Liver (tissue), 8 donors: ENCODE measurements at regions not wholly inside any gene's neighbourhood (a gene's known extent, or its start where the extent isn't known, plus 50 kb on each side); places are given as distances from the start of the nearest gene placed in this dataset.

Source experiments
- DNase-seq: peaks from one replicate; pipeline ENCODE4 v3.0.0-alpha.2; 2017; ENCODE audit warnings: low spot score
- H3K27ac ChIP-seq, 2 donors: one replicate each; pipeline ENCODE4 v1.7.0; 2013; ENCODE audit warnings: inconsistent platforms in 2 of 2, low read length in 2 of 2, control low read depth in 1 of 2, low read depth in 1 of 2, mild to moderate bottlenecking in 1 of 2
- H3K27me3 ChIP-seq, 4 donors: one replicate each; pipeline versions ENCODE4 v1.6.1 to v1.7.0; 2013; ENCODE audit warnings: low read length in 3 of 4, inconsistent platforms in 1 of 4, mild to moderate bottlenecking in 1 of 4, moderate library complexity in 1 of 4; ENCODE audit not compliant: control insufficient read depth in 4 of 4, insufficient read depth in 4 of 4
- H3K36me3 ChIP-seq, 4 donors: one replicate each; pipeline versions ENCODE4 v1.6.1 to v1.7.0; 2013; ENCODE audit warnings: low read length in 3 of 4, mild to moderate bottlenecking in 3 of 4, low read depth in 1 of 4, moderate library complexity in 1 of 4; ENCODE audit not compliant: control insufficient read depth in 4 of 4, insufficient read depth in 3 of 4
- H3K4me1 ChIP-seq, 4 donors: one replicate each; pipeline versions ENCODE4 v1.6.1 to v1.7.0; 2013; ENCODE audit warnings: low read length in 3 of 4, mild to moderate bottlenecking in 3 of 4, moderate library complexity in 1 of 4; ENCODE audit not compliant: control insufficient read depth in 4 of 4, insufficient read depth in 4 of 4
- H3K4me3 ChIP-seq, 3 donors: one replicate each; pipeline versions ENCODE4 v1.6.1 to v1.7.0; 2013; ENCODE audit warnings: low read length in 3 of 3, control low read depth in 1 of 3, low read depth in 1 of 3, mild to moderate bottlenecking in 1 of 3
- H3K9ac ChIP-seq, 2 donors: one replicate each; pipeline ENCODE4 v1.7.0; 2013; ENCODE audit warnings: low read length in 2 of 2, mild to moderate bottlenecking in 2 of 2, moderate library complexity in 2 of 2, control low read depth in 1 of 2, low read depth in 1 of 2
- H3K9me3 ChIP-seq, 4 donors: one replicate each; pipeline versions ENCODE4 v1.6.1 to v1.7.0; 2013; ENCODE audit warnings: low read length in 3 of 4; ENCODE audit not compliant: control insufficient read depth in 4 of 4
- ATF3 ChIP-seq: IDR thresholded peaks from 2 replicates; pipeline ENCODE4 v1.6.1; 2016; ENCODE audit warnings: antibody characterized with exemption
- CTCF ChIP-seq: fragments of 150-350 bp; IDR thresholded peaks from 2 replicates; pipeline ENCODE4 v1.5.1; 2017; ENCODE audit warnings: improper control_type of control experiment, low read depth, low read length; ENCODE audit not compliant: missing input control
- EGR1 ChIP-seq, 2 donors: IDR thresholded peaks; 2 replicates each; pipeline ENCODE4 v1.6.1; 2016 to 2018; ENCODE audit warnings: antibody characterized with exemption in 2 of 2, low read depth in 2 of 2
- FOXA1 ChIP-seq: IDR thresholded peaks from 2 replicates; pipeline ENCODE4 v1.6.1; 2016; ENCODE audit warnings: antibody characterized with exemption
- FOXA2 ChIP-seq: IDR thresholded peaks from 2 replicates; pipeline ENCODE4 v1.6.1; 2016; ENCODE audit warnings: antibody characterized with exemption
- GABPA ChIP-seq, 2 donors: IDR thresholded peaks in 1 of 2; conservative IDR thresholded peaks in 1 of 2; 2 replicates each; pipeline ENCODE4 v1.6.1; 2016; ENCODE audit warnings: antibody characterized with exemption in 2 of 2, mild to moderate bottlenecking in 1 of 2, moderate library complexity in 1 of 2
- HNF4A ChIP-seq, 2 donors: conservative IDR thresholded peaks; 2 replicates each; pipeline ENCODE4 v1.6.1; 2016; ENCODE audit warnings: antibody characterized with exemption in 2 of 2, mild to moderate bottlenecking in 2 of 2
- HNF4G ChIP-seq: IDR thresholded peaks from 2 replicates; pipeline ENCODE4 v1.6.1; 2016; ENCODE audit warnings: antibody characterized with exemption
- JUND ChIP-seq, 2 donors: IDR thresholded peaks; 2 replicates each; pipeline ENCODE4 v1.6.1; 2016; ENCODE audit warnings: antibody characterized with exemption in 2 of 2
- MAX ChIP-seq: IDR thresholded peaks from 2 replicates; pipeline ENCODE4 v1.6.1; 2016; ENCODE audit warnings: antibody characterized with exemption
- NR2F2 ChIP-seq: IDR thresholded peaks from 2 replicates; pipeline ENCODE4 v1.6.1; 2016; ENCODE audit warnings: antibody characterized with exemption
- RAD21 ChIP-seq, 2 donors: IDR thresholded peaks; 2 replicates each; pipeline ENCODE4 v1.6.1; 2016; ENCODE audit warnings: antibody characterized with exemption in 2 of 2, mild to moderate bottlenecking in 2 of 2
- REST ChIP-seq: IDR thresholded peaks from 2 replicates; pipeline ENCODE4 v1.6.1; 2016; ENCODE audit warnings: antibody characterized with exemption, mild to moderate bottlenecking
- RXRA ChIP-seq, 2 donors: IDR thresholded peaks; 2 replicates each; pipeline ENCODE4 v1.6.1; 2017 to 2018; ENCODE audit warnings: antibody characterized with exemption in 2 of 2, mild to moderate bottlenecking in 1 of 2
- SP1 ChIP-seq: IDR thresholded peaks from 2 replicates; pipeline ENCODE4 v1.6.1; 2018; ENCODE audit warnings: antibody characterized with exemption, mild to moderate bottlenecking
- TAF1 ChIP-seq: conservative IDR thresholded peaks from 2 replicates; pipeline ENCODE4 v1.6.1; 2016; ENCODE audit warnings: antibody characterized with exemption, mild to moderate bottlenecking
- YY1 ChIP-seq: IDR thresholded peaks from 2 replicates; pipeline ENCODE4 v1.6.1; 2016; ENCODE audit warnings: antibody characterized with exemption, mild to moderate bottlenecking
- ZBTB33 ChIP-seq: IDR thresholded peaks from 2 replicates; pipeline ENCODE4 v1.6.1; 2016; ENCODE audit warnings: antibody characterized with exemption
- WGBS: extraction: QIAGEN DNeasy Blood & Tissue Kit; methylation state at CpG from one replicate; pipeline ENCODE4 v1.1.7; 2013; 5-methylcytosine and 5-hydroxymethylcytosine counted together
- donor health status: healthy.
- donor health status: healthy.
- donor health status: healthy.
- donor health status: healthy.
- donor health status: healthy.

GRCh38 chrX:57964975-57965374, 54.7 kb upstream of the ZXDA start:
- 67% methylated on average over 1 of the region's 1 CpG for WGBS
- Histone ChIP-seq H3K4me3 (no peak overlapping the region), H3K27ac (no peak overlapping the region), H3K27me3 (peaks cover 0 to 2% (median 0%) of the 10 kb centered on the region in 4 donors), H3K36me3 (no peaks in the 10 kb centered on the region), H3K9me3 (peaks cover 0 to 1% (median 0%) of the 10 kb centered on the region in 4 donors), H3K4me1 (no peaks in the 10 kb centered on the region), H3K9ac (no peak overlapping the region)
- TF ChIP-seq TAF1 (no peak), JUND (IDR thresholded peaks at IDR 0.05) (no peak), EGR1 (IDR thresholded peaks at IDR 0.05; ENCODE audit: low read depth in 2 of 2) (no peak), FOXA2 (no peak), NR2F2 (no peak), GABPA (IDR thresholded peaks at IDR 0.05 in 1 of 2, conservative IDR thresholded peaks at IDR 0.05 in 1 of 2) (no peak), ATF3 (no peak), MAX (no peak), CTCF (no peak), RAD21 (IDR thresholded peaks at IDR 0.05) (no peak), SP1 (no peak), HNF4A (conservative IDR thresholded peaks at IDR 0.05) (no peak), FOXA1 (no peak), YY1 (no peak), HNF4G (no peak), REST (no peak), RXRA (IDR thresholded peaks at IDR 0.05) (no peak), ZBTB33 (no peak)
- no peak for DNase-seq
